ENCODE measurements at regions not wholly inside any gene's neighbourhood (a gene's known extent, or its start where the extent isn't known, plus 50 kb on each side); places are given as distances from the start of the nearest gene placed in this dataset.

DNA sequence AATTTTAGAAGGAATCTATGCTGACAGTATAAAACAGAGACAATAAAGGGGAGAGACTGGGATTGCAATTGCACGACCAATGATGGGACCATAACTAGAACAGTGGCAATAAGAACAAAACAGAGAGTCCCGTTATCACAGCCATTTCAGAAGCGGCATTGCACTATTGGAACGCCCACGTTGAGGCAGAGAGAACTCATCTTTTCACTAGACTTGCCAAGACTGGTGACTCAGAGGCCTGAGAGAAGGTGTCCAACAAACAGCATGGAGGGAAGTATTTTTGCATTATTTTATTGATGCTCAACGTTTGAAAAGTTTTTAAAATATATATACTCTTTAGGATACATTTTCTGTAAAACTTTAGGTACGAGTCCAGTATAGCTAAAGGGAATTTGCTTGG is 737.7 kb downstream of the TLE1 start:
- Histone ChIP-seq H2BK12ac (ENCODE audit: low read depth, low read length) (no peak overlapping the region), H3K23me2 (ENCODE audit: low read depth, low read length) (no peaks in the 10 kb centered on the region), H3K36me3 (ENCODE audit: control insufficient read depth in 2 of 4, insufficient read depth in 4 of 4, low read length in 3 of 4) (no peaks in the 10 kb centered on the region), H2AK5ac (ENCODE audit: low read depth, low read length) (no peak overlapping the region), H2BK15ac (ENCODE audit: low read length) (no peak overlapping the region), H2BK5ac (ENCODE audit: low read depth, low read length) (no peak overlapping the region), H2BK120ac (replicated peaks; ENCODE audit: low read depth, low read length) (no peak overlapping the region), H3K27ac (ENCODE audit: low read depth, low read length) (no peak overlapping the region), H3K18ac (ENCODE audit: extremely low read depth, low read length) (no peak overlapping the region), H4K91ac (replicated peaks; ENCODE audit: insufficient read length, low read length) (no peak overlapping the region), H3K4me1 (replicated peaks in 1 of 4; ENCODE audit: control insufficient read depth in 3 of 4, insufficient read depth in 4 of 4, low read length in 3 of 4) (no peaks in the 10 kb centered on the region), H4K5ac (ENCODE audit: insufficient read length, low read depth, low read length) (no peak overlapping the region), H3K4me2 (ENCODE audit: insufficient read depth in 1 of 2, low read depth in 2 of 2, low read length in 2 of 2) (no peak overlapping the region), H3K4me3 (ENCODE audit: extremely low read depth in 1 of 4, insufficient read depth in 2 of 4, low read depth in 3 of 4, low read length in 4 of 4) (no peak overlapping the region), H3K27me3 (replicated peaks in 1 of 4; ENCODE audit: control insufficient read depth in 3 of 4, extremely low read depth in 1 of 4, insufficient read depth in 3 of 4, low read length in 3 of 4) (no peaks in the 10 kb centered on the region), H4K8ac (ENCODE audit: extremely low read depth, insufficient read depth, low read length) (no peak overlapping the region), H2BK20ac (ENCODE audit: low read length) (no peak overlapping the region), H4K20me1 (replicated peaks in 1 of 2; ENCODE audit: control insufficient read depth in 1 of 2, insufficient read depth in 2 of 2, low read length in 2 of 2) (no peaks in the 10 kb centered on the region), H2AFZ (ENCODE audit: low read length) (no peak overlapping the region), H3K23ac (ENCODE audit: insufficient read length) (no peak overlapping the region), H3K14ac (ENCODE audit: insufficient read length) (no peak overlapping the region), H3K4ac (replicated peaks; ENCODE audit: insufficient read length, low read depth, low read length) (no peak overlapping the region), H3K9ac (replicated peaks in 1 of 4; ENCODE audit: extremely low read depth in 1 of 4, low read depth in 3 of 4, low read length in 3 of 4) (no peak overlapping the region), H3K56ac (replicated peaks; ENCODE audit: insufficient read length, low read depth, low read length) (no peak overlapping the region), H3K9me3 (ENCODE audit: insufficient read depth in 2 of 2, low read depth in 1 of 2, low read length in 1 of 2) (no peaks in the 10 kb centered on the region), H3K79me1 (ENCODE audit: low read depth, low read length) (no peaks in the 10 kb centered on the region), H3K79me2 (ENCODE audit: control insufficient read depth in 1 of 2, insufficient read depth in 2 of 2, low read length in 2 of 2) (no peaks in the 10 kb centered on the region)
- no peak for DNase-seq (ENCODE audit: low read depth in 1 of 2, low spot score in 2 of 2)
- CTCF ChIA-PET (ENCODE audit: partially characterized antibody): no interaction called here
- no peak for FAIRE-seq
- POLR2A ChIA-PET (ENCODE audit: partially characterized antibody): no interaction called here
- 92% methylated on average over 7 of the region's 7 CpGs; no CpG with 5 or more reads in 1 of the 2 experiments for WGBS, 2 experiments (ENCODE audit: extremely low coverage in 1 of 2, insufficient coverage in 1 of 2, insufficient read length in 1 of 2, insufficient replicate concordance in 2 of 2, low coverage in 1 of 2, low lambda C conversion rate in 2 of 2, missing lambda C conversion rate in 1 of 2)
- TF ChIP-seq MAFK (IDR thresholded peaks at IDR 0.05; ENCODE audit: low read depth, low read length) (no peak), HDAC6 (IDR thresholded peaks at IDR 0.05; ENCODE audit: low read depth, low read length) (no peak), HDAC2 (IDR thresholded peaks at IDR 0.05; ENCODE audit: borderline replicate concordance in 1 of 2, low read depth in 2 of 2, low read length in 2 of 2) (no peak), RXRA (IDR thresholded peaks at IDR 0.05; ENCODE audit: insufficient read depth, low read depth, low read length) (no peak), SIN3A (conservative IDR thresholded peaks at IDR 0.05 in 1 of 2, IDR thresholded peaks at IDR 0.05 in 1 of 2; ENCODE audit: low read depth in 1 of 2, low read length in 2 of 2) (no peak), POLR2AphosphoS5 (IDR thresholded peaks at IDR 0.05; ENCODE audit: low read depth, low read length) (no peak), RBBP5 (IDR thresholded peaks at IDR 0.05; ENCODE audit: borderline replicate concordance, low read depth, low read length) (no peak), YY1 (IDR thresholded peaks at IDR 0.05; ENCODE audit: low read depth, low read length) (no peak), RAD21 (IDR thresholded peaks at IDR 0.05 in 1 of 2, conservative IDR thresholded peaks at IDR 0.05 in 1 of 2; ENCODE audit: low read depth in 2 of 2, low read length in 2 of 2) (no peak), TAF7 (optimal IDR thresholded peaks at IDR 0.05; ENCODE audit: borderline replicate concordance, low read depth, low read length) (no peak), KDM5A (IDR thresholded peaks at IDR 0.05; ENCODE audit: low read length) (no peak), TAF1 (IDR thresholded peaks at IDR 0.05; ENCODE audit: low read depth, low read length) (no peak), TEAD4 (IDR thresholded peaks at IDR 0.05; ENCODE audit: low read depth, low read length) (no peak), CBX5 (IDR thresholded peaks at IDR 0.05; ENCODE audit: low read depth, low read length) (no peak), SP2 (IDR thresholded peaks at IDR 0.05; ENCODE audit: low read length) (no peak), SP4 (IDR thresholded peaks at IDR 0.05; ENCODE audit: low read length) (no peak)
